Stomach (tissue), 8 donors: ENCODE measurements at regions not wholly inside any gene's neighbourhood (a gene's known extent, or its start where the extent isn't known, plus 50 kb on each side); places are given as distances from the start of the nearest gene placed in this dataset.

Experiments used
- DNase-seq, 2 donors: peaks; one replicate each; pipeline versions ENCODE4 v3.0.0 to v3.0.0-alpha.2; 2013 to 2019
- H3K27ac ChIP-seq, 5 donors: fragments of 200-600 bp in 4 of 5; sonication (generic) in 4 of 5; one replicate each; pipeline ENCODE4 v1.5.1; 2013 to 2019; ENCODE audit warnings: mild to moderate bottlenecking in 1 of 5, moderate library complexity in 1 of 5
- H3K27me3 ChIP-seq, 3 donors: fragments of 200-600 bp; sonication (generic); one replicate each; pipeline ENCODE4 v1.5.1; 2017 to 2019; ENCODE audit warnings: mixed run types in 1 of 3
- H3K36me3 ChIP-seq, 4 donors: fragments of 200-600 bp; sonication (generic); 1 replicate in 3 of 4; 2 replicates in 1 of 4; pipeline ENCODE4 v1.5.1; 2016 to 2019
- H3K4me1 ChIP-seq, 4 donors: fragments of 200-600 bp; sonication (generic); one replicate each; pipeline ENCODE4 v1.5.1; 2016 to 2019
- H3K4me3 ChIP-seq, 4 donors: fragments of 200-600 bp; sonication (generic) in 3 of 4; one replicate each; pipeline ENCODE4 v1.5.1; 2016 to 2019; ENCODE audit warnings: mild to moderate bottlenecking in 1 of 4
- H3K9me3 ChIP-seq, 4 donors: fragments of 200-600 bp; sonication (generic); one replicate each; pipeline ENCODE4 v1.5.1; 2016 to 2019
- CTCF ChIP-seq, 7 experiments: fragments of 450-650 bp in 4 of 7; fragments of 200-600 bp in 3 of 7; sonication (generic) in 3 of 7; IDR thresholded peaks; one replicate each; pipeline ENCODE4 v1.5.1; 2016 to 2019; ENCODE audit warnings: antibody characterized with exemption in 7 of 7, control low read depth in 2 of 7, mild to moderate bottlenecking in 1 of 7
- EP300 ChIP-seq: sonication (generic); formaldehyde crosslinking; IDR thresholded peaks from one replicate; pipeline ENCODE4 v1.6.1; 2017; ENCODE audit warnings: antibody characterized with exemption
- POLR2A ChIP-seq, 4 donors: fragments of 450-650 bp; IDR thresholded peaks; one replicate each; pipeline ENCODE4 v1.6.1; 2016; ENCODE audit warnings: antibody characterized with exemption in 4 of 4, control low read depth in 2 of 4, mild to moderate bottlenecking in 1 of 4, moderate library complexity in 1 of 4
- POLR2AphosphoS5 ChIP-seq, 3 donors: sonication (generic); formaldehyde crosslinking; IDR thresholded peaks; one replicate each; pipeline ENCODE4 v1.6.1; 2016; ENCODE audit warnings: antibody characterized with exemption in 3 of 3
- WGBS, 5 donors: extraction: QIAGEN DNeasy Blood & Tissue Kit in 3 of 5; methylation state at CpG; one replicate each; pipeline versions ENCODE4 v1.1.5 to v1.1.7; 2013 to 2018; 5-methylcytosine and 5-hydroxymethylcytosine counted together
- intact Hi-C: fragments of 100-400 bp; cut with DNase I; formaldehyde crosslinking; loops from one replicate; pipeline ENCODE4 v1.15.1; 2023; ENCODE audit warnings: low total_unique reads
- donor health status: healthy with polysubstance abuse.
- donor health status: Bipolar disorder and iron deficiency.
- donor health status: healthy.

DNA sequence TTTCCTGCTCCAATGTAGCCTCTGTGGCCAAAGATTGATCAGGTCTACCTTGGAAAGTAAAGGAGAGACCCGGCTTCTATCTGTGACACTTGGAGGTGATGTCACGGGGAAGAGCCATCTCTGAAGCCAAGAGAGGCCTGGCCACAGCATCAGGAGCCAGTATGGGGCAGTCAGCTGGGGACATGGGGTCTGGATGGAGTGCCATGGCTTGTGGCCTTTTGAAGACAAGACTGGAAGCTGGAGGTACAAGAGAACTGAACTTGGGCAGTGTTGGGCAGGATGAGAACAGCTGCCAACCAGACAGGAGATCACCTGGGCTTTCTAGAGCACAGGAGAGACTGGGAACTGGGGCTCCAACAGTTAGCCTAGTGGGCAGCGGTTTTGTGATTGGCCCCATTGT is 190.7 kb downstream of the TENT4A start:
- H3K4me3 ChIP-seq = no peak overlapping the region

DNA sequence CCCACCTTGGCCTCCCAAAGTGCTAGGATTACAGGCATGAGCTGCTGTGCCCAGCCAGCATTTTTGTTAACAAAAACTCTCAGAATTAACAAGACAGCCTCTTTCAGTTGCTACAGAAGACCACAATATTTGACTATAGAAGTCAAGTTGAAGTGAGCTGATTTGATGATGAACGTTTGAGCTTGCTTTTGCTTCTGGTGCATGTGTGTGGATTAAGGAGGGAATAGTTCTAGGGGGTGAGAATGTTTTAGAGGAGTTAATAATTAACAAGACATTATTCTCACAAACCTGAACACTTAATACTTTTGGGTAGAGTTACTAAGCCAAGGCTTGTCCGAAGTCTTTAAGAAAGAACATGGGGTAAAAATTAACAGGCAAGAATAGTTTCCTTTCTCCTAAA is 191.6 kb downstream of the TENT4A start:
- WGBS, 5 donors = 21 to 38% (median 34%) methylated on average over 2 of the region's 2 CpGs
- Histone ChIP-seq H3K4me3 (no peak overlapping the region), H3K9me3 (no peaks in the 10 kb centered on the region), H3K27ac (peak overlapping the region in 1 of 5 donors; percentile 41), H3K27me3 (no peaks in the 10 kb centered on the region), H3K4me1 (peaks cover 0 to 9% (median 9%) of the 10 kb centered on the region in 4 donors), H3K36me3 (no peaks in the 10 kb centered on the region)
- intact Hi-C loops = no loop called here
- TF ChIP-seq CTCF (IDR thresholded peaks at IDR 0.05) (no peak), EP300 (no peak), POLR2AphosphoS5 (IDR thresholded peaks at IDR 0.05) (no peak), POLR2A (IDR thresholded peaks at IDR 0.05) (no peak)
- DNase-seq = no peak

More for the DNA sequence above, 190.7 kb downstream of the TENT4A start:
- DNase-seq = no peak
- Histone ChIP-seq H3K9me3 (no peaks in the 10 kb centered on the region), H3K36me3 (no peaks in the 10 kb centered on the region), H3K27me3 (no peaks in the 10 kb centered on the region), H3K4me1 (peaks cover 0 to 16% (median 13%) of the 10 kb centered on the region in 4 donors), H3K27ac (no peak overlapping the region)
- intact Hi-C loops = no loop called here
- TF ChIP-seq EP300 = no peak
- no peak for TF ChIP-seq CTCF (IDR thresholded peaks at IDR 0.05)
- TF ChIP-seq POLR2A (IDR thresholded peaks at IDR 0.05) = no peak
- TF ChIP-seq POLR2AphosphoS5 (IDR thresholded peaks at IDR 0.05) = no peak
- 61 to 87% (median 67%) methylated on average over 3 of the region's 3 CpGs for WGBS, 5 donors

DNA sequence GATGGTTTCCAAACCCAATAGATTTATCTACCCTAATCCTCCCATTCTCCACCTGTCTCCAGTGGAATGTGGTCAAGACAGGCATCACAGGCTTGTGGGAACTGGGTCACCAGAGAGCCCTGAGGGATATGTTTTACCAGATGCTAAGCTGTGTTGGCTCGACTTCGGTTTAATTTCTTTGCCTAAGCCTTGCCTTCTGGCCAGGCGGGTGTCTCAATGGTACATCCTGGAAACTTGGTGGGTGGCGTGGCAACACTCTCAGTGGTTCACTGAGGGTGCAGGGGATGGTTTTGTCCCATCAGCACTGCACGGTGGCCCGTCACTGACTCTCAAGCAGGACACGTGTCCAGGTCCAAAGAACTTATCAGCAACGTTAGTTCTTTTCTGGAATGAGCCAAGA is 192.2 kb downstream of the TENT4A start:
- Histone ChIP-seq H3K27me3 (no peaks in the 10 kb centered on the region), H3K4me1 (peaks cover 0 to 3% (median 3%) of the 10 kb centered on the region in 4 donors), H3K4me3 (no peak overlapping the region), H3K36me3 (no peaks in the 10 kb centered on the region), H3K27ac (peak overlapping the region in 1 of 5 donors; percentile 41), H3K9me3 (no peaks in the 10 kb centered on the region)
- intact Hi-C loops = no loop called here
- 36 to 71% (median 52%) methylated on average over 8 of the region's 8 CpGs for WGBS, 5 donors
- no peak for TF ChIP-seq CTCF (IDR thresholded peaks at IDR 0.05)
- TF ChIP-seq EP300 = no peak
- no peak for TF ChIP-seq POLR2AphosphoS5 (IDR thresholded peaks at IDR 0.05)
- no peak for TF ChIP-seq POLR2A (IDR thresholded peaks at IDR 0.05)
- DNase-seq = no peak

DNA sequence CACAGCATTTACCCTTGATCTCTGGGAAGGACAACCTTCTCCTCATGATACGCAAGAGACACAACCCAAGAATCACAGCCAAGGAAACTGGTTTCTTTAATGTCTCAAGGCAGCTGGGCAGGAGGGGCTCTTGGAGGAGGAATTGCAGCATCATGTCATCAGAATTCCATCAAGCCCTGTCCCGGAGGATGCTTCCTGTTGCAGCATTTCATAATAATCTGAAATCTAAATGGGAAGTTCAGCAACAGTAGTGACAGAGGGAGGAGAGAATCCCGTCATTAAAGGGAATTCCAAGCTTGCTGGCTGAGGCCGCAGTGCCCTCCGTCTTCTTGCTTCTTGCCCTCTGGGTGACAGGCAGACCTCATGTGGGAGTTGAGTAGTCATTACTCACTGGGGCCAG is 192.7 kb downstream of the TENT4A start:
- no peak overlapping the region for H3K27ac ChIP-seq
- no peak overlapping the region for H3K4me3 ChIP-seq
- intact Hi-C loops = no loop called here
- H3K36me3 ChIP-seq = no peaks in the 10 kb centered on the region
- WGBS, 5 donors = 67 to 87% (median 83%) methylated on average over 5 of the region's 5 CpGs
- no peak for DNase-seq
- TF ChIP-seq POLR2A (IDR thresholded peaks at IDR 0.05) (no peak), CTCF (IDR thresholded peaks at IDR 0.05) (no peak), EP300 (no peak), POLR2AphosphoS5 (IDR thresholded peaks at IDR 0.05) (no peak)
- no peaks in the 10 kb centered on the region for H3K27me3 ChIP-seq
- no peaks in the 10 kb centered on the region for H3K4me1 ChIP-seq
- no peaks in the 10 kb centered on the region for H3K9me3 ChIP-seq
